Stimulated activated naive CD4-positive, alpha-beta T cell treated with Interleukin-2 at 50 U/mL for 16 hours (primary cell): ENCODE measurements at regions not wholly inside any gene's neighbourhood (a gene's known extent, or its start where the extent isn't known, plus 50 kb on each side); places are given as distances from the start of the nearest gene placed in this dataset.

ENCODE experiments used
- DNase-seq: peaks from one replicate; lab custom pipeline; 2025; lab: John Stamatoyannopoulos, UW

DNA sequence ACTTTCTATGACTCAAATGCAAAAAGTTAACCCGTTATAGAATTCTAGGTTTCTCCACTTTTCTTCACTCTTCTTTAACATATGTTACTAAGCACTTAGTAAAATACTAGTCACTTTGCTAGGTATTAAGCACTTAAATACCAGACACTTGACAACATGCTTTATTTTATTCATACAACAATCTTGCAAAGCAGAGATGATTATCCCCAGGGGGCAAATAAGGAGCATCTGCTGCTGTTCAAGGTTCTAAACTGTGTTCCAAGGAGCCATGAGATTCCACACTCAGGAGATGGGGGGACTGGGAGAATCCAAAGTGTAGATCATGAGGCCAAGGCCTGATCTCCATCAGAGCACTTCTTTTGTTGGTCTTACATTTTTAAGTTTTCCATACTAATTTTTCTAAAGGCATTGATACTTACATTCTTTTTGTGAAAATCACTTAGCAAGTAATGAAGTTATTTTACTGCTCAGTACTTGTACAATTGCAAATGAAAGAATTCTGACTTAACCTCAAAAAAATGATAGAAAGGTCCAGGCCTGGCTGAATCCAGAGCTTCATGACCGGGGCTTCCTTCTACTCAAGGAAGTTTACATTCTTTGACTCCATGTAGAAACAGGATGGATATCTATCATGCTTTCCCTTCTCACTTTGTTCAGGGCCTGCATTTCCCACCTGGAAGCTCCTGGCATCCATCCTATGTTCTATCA lies 504.4 kb upstream of the WWC1 start:
- no peak for DNase-seq

- DNase-seq: no peak
Observed at GRCh38 chr5:167790045-167790444, 501.4 kb upstream of the WWC1 start.

- DNase-seq: no peak
Observed at GRCh38 chr5:167790462-167791260, 500.8 kb upstream of the WWC1 start.

DNA sequence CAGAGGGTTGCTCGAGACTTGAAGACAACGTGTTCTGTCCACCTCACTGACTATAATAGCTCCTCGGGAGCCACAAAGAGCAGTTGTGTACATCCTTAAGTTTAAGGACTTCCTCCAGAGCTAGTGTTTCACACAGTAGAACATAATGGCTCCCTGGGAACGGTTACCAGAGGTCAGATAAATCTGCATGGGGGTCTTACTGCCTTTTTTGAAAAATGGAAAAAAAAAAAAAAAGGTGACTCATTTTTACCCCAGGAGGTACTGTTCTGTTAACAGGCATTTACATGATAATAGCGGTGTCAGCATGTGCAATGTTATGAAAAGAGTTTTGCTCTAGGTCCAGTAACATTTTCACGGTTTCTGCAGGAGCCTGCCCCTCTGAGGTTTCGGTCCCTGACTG lies 498.9 kb upstream of the WWC1 start:
- no peak for DNase-seq

DNA sequence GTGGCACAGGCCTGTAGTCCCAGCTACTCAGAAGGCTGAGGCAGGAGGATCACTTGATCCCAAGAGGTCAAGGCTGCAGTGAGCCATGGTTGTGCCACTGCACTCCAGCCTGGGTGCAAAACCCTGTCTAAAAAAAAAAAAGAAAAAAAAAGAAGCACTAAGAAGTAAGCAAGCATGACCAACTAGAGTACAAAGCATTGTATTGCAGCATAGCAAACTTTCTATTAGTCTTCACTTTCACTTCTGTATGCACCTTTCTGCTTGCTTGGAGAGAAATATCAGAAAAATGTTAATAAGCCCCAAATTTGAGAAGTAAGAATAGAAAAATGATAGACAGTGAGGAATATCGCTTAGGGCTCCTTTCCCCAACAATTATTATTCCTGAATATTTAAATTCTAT lies 497.7 kb upstream of the WWC1 start:
- no peak for DNase-seq

DNA sequence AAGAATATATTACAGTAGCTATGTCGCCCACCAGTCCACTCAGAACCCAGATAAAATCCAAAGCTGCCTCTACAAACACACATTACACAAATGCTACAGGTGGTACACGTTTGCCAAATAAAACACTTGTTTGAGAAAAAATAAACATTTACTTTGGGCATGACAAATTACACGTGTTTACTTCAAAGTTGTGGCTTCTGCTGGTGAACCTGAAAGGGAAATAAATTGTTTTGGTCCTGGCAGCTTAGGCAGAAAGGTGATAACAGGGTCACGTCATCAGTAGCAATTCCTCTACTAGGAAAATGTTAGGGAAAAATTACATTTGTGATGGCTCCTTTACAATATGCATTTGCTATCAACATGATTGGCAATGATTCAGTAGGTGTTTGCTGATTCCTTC lies 497.3 kb upstream of the WWC1 start:
- DNase-seq: no peak

- DNase-seq: no peak
Observed at GRCh38 chr5:167796672-167797071, 494.8 kb upstream of the WWC1 start.

GRCh38 chr5:167797933-167798332 lies 493.5 kb upstream of the WWC1 start:
- DNase-seq: no peak

GRCh38 chr5:167798448-167798847 lies 493.0 kb upstream of the WWC1 start:
- no peak for DNase-seq

DNA sequence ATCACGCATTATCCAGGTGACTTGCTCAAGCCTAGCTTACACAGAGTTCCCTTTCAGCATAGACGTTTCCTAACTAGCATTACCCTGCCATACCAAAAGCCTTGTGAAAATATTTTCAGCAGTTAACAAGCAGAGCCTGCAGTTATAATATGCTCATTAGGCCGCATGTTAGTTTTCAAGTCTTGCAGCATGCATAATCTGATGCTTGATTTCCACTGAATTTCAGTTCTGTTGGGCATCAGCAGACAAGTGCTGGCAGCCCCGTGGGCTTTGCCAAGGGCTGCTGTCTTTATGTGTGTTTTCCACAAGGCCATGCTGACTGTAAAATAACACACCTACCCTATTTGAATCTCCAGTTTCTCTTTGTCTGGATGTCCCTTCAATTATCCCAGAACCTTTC lies 491.0 kb upstream of the WWC1 start:
- DNase-seq: no peak

GRCh38 chr5:167801999-167802398 lies 489.4 kb upstream of the WWC1 start:
- DNase-seq: no peak

DNA sequence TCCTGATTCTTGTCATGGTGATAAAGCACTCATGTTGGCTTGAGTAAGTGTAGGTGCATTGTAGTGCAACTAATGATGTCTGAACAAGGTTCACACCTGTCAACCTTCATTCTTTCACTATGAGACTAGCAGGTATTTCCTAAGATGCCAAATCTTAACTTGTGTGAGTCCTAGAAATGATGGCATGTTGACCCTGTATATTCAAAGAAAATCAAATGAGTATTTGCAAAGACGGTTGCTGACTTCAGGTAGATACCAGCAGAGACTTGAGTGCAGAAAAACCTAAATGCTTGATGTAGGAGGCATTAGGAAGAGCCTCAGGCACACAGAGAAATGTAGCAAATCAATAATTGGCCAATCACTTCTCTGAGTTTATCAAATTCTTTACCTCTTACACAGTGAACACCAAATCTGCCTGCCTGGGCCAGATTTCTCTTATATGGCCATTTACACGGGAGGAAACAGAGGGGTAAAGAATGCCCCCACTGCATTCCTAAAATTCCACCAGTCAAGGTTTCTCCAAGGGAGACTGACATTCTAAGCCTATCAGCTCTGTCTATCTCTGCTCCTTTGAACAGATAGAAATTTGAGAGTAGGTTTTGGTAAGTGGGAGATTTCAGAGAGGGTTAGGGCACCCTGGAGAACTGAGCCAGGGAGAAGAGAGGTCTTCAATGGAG lies 488.6 kb upstream of the WWC1 start:
- DNase-seq: no peak

DNA sequence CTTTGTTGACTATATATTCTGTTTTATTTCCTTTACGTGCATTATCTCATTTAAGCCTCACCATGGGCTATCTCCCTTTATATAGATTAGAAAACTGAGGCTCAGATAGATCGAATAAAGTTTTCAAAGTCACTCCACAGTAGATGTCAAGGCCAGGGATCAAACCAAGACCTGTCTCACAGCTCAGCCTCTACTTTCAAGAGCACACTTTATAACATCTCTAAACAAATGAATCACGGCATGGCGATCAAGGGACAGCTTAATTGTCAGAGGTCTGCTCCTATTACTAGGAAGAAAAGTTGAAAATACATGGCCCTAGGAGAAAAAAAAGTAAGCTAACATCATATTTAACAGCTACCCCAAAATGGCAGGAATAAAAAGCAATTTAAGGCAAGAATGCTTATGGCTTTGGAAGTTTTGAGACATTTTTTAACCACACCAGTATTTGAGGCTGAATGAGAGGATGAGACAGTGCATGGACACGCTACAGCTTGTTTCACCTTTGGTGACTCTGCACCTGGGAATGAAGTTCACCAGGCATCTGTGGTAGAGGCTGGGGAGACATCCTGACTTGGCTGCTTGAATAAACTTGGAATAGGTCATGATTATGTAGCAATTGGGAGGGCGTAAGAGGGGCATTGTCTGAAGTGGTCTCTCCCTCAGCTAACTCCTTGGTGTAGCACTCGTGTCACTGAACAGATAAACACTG lies 486.8 kb upstream of the WWC1 start:
- DNase-seq: no peak

DNA sequence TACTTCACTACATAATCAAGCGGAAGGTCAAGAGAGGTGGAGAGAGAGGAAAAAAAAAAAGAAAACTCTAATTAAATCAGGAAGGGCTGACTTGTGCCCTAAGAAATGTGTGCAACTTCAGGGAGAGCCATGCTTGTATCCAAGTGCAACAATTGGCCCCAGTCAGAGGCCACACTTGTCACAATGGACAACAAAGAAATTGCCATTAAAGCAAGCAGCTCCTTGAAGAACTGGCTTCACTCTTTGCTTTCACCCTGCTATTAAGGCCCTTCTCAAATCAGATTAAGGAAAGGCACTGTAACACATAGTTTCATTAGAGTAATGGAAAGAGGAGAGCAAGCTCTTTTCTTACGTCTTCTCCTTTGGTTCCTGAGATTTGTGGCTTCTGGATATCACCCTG lies 480.9 kb upstream of the WWC1 start:
- no peak for DNase-seq

DNA sequence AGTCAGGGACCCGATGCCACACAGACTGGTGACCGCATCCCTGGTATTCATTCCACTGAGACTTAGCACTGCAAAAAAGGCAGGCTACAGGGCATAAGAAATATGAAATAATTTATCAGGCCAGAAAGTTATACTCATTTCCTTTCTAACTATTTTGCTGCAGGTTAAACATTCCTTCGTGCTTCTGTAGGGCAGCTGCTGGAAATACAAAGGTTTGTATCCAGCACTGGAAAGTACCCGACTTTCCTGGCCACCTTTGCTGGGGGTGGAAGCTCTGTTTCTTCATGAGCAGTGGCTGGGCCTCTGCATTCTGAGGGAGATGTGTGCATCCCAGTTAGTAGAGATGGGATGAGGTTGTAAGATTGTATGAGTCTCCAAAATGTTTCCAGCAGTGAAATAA lies 478.6 kb upstream of the WWC1 start:
- no peak for DNase-seq

- DNase-seq: no peak
Observed at GRCh38 chr5:167813389-167813788, 478.1 kb upstream of the WWC1 start.

GRCh38 chr5:167814040-167814439 lies 477.4 kb upstream of the WWC1 start:
- DNase-seq: no peak

DNA sequence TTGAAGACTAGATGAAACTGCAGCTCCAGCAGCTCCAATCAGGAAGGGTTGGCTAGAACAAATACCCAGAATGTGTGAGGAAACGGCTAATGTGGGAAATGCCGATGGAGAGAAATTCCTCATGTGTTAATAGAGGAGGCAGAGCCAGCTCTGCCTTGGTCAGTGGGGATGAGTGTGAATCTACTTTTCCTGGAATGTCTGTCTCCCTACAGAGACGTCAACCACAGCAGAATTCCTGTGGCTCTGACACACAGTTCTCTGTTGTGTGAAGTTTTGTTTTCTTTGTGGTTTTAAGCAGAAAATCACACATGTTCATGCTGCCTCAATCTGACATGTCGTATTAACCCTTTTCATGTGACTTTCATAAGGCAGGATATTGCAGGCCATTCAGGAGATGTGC lies 476.6 kb upstream of the WWC1 start:
- DNase-seq: no peak

- DNase-seq: no peak
Observed at GRCh38 chr5:167816354-167816753, 475.1 kb upstream of the WWC1 start.

DNA sequence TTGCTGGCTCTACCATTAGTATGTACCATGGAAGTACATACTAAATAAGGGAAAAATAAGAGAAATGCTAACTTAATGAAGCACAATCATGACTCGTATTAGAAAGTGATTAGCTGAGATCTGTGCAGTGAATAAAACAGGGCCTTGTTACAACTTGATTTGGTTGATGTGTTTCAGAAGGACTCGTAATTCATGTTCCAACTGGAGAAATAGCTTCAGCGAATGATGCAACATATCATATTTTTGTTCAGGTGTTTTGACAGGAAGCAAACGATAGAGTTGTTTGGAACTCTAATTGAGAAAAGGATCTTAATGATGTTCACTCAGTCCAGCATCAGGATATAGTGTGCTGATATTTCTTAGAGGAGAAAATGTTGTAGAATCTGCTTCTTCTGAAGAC lies 474.6 kb upstream of the WWC1 start:
- DNase-seq: no peak

- DNase-seq: no peak
Observed at GRCh38 chr5:167819406-167819805, 472.0 kb upstream of the WWC1 start.
